Fibroblast of the aortic adventitia (primary cell): ENCODE measurements at regions not wholly inside any gene's neighbourhood (a gene's known extent, or its start where the extent isn't known, plus 50 kb on each side); places are given as distances from the start of the nearest gene placed in this dataset.
"Not testable (repeated sequence)": the region's sequence is repeated elsewhere in the genome, so short reads cannot be mapped to it uniquely, and the experiment has no call there.

ENCODE experiments used
- DNase-seq: peaks from one replicate; pipeline ENCODE4 v3.0.0-alpha.2; 2010; ENCODE audit warnings: low read depth
- H3K4me3 ChIP-seq: 2 replicates; pipeline ENCODE4 v1.5.1; 2011; ENCODE audit warnings: low read depth, mild to moderate bottlenecking, control low read depth, low read length, moderate library complexity
- TF ChIP-seq, protein P1 (sequence below): IDR thresholded peaks from 2 replicates; pipeline ENCODE4 v1.5.1; 2011; ENCODE audit warnings: mild to moderate bottlenecking, low read length, control low read depth, inconsistent platforms; ENCODE audit not compliant: insufficient read depth

DNA sequence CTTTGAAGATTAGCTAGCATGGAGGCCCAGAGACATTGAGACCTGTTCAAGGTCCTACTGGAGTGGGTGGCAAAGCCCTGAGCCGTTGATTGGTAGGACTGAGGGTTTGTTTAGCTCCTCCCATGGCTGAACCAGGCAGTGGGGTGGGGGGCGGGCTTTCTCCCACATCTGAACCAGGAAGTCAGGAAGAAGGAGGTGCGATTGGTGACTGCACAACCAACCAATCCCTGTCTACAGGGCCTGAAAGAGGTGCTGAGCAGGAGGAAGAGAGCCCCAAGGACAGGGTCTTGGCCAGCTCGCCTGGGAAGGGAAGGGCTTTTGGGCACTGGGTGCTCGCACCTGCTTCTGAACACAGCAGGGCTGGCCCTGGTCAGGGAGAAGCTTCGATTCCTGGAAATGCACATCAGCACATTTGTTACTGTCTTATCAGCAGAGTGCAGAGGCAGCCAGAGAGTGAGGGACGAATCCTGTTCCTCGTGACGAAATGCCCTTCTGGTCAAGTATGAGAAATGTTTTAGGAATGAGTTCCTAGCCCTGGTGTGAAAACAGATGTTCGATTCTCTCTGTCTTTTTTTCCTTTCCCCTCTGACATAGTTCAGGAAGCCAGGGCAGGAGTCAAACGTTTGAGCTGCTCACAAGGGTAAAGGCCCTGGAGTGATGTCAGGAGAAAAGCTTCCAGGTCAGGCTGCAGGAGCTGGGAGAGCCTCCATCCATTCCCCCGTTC lies 294.8 kb upstream of the KLF4 start:
- H3K4me3 ChIP-seq: no peak overlapping the region
- TF ChIP-seq, protein P1, sequence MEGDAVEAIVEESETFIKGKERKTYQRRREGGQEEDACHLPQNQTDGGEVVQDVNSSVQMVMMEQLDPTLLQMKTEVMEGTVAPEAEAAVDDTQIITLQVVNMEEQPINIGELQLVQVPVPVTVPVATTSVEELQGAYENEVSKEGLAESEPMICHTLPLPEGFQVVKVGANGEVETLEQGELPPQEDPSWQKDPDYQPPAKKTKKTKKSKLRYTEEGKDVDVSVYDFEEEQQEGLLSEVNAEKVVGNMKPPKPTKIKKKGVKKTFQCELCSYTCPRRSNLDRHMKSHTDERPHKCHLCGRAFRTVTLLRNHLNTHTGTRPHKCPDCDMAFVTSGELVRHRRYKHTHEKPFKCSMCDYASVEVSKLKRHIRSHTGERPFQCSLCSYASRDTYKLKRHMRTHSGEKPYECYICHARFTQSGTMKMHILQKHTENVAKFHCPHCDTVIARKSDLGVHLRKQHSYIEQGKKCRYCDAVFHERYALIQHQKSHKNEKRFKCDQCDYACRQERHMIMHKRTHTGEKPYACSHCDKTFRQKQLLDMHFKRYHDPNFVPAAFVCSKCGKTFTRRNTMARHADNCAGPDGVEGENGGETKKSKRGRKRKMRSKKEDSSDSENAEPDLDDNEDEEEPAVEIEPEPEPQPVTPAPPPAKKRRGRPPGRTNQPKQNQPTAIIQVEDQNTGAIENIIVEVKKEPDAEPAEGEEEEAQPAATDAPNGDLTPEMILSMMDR: no peak
- peak; percentile 92 for DNase-seq

DNA sequence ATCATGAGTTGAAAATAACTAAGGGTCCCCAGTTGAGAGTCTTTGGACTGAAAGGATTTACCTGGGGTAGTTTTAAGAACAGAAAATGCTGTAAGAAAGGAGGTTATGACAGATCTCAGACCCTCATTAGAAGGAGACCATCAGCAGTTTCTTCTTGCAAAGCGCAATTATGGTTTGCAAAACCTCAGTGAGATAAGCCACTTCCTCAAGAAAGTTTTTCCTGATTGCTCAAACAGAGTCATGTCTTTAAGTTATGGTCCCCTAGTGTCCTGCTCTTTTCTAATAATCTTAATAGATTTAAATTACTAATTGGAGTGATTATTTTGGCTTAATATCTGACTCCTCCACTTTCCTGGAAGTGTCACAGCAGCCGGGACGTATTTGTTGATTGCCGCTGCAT lies 293.2 kb upstream of the KLF4 start:
- TF ChIP-seq, protein P1: no peak
- DNase-seq: peak; percentile 16
- H3K4me3 ChIP-seq: no peak overlapping the region

DNA sequence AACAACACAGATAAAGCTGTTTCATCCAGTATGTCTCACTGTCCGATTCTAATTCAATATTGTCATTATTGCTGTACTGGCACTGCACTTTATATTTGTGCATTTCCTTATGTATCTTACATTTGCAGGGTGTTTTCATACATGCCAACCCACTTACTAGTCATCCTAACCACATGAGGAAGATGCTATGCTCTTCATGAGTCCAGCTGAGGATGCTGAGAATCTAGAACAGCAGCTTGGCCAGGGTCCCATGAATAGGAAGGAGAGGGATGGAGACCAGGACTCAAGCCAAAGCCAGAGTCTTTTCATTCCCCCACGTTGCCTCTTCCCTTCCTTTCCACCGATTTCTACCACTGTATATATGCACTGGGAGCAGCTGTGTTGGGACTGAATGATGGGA lies 292.8 kb upstream of the KLF4 start:
- peak; percentile 68 for DNase-seq
- no peak overlapping the region for H3K4me3 ChIP-seq
- TF ChIP-seq, protein P1: no peak

DNA sequence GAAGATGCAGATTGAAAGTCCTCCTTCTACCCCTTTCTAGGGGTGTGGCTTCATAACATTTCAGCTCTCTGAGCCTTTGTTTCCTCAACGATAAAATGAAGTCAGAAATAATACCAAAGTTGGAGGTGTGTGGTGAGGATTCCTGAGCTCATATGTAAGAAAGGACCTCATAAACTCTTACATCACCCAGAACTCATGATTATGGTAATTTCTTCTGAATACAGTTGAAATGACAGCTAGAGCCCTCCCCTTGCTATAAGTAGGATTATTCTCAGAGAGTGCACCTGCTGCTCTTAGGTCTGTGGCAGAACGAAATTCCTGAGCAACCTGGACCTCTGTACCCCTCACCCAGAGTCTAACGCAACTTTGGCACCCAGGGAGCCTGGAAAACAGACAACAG lies 291.4 kb upstream of the KLF4 start:
- DNase-seq: no peak
- H3K4me3 ChIP-seq: no peak overlapping the region
- TF ChIP-seq, protein P1: no peak

DNA sequence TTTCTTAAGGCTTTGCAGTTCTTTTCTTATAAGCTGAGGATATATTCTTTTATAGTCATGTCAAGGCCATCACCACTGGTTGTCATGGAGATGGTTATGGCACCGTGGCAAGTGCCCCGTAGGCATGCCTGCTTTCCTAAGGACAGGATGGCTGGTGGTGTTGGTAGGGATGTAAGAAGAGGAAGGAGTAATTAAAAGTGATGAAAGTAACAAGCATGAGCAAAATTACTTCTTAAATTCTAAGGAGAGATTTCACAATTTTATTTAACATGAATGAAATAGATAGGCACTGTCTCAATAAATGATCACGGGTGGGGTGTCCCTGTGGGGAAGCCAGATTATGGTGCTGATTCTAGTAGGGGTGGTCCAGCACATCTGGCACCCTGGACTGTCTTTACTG lies 290.2 kb upstream of the KLF4 start:
- H3K4me3 ChIP-seq: no peak overlapping the region
- DNase-seq: no peak
- TF ChIP-seq, protein P1: no peak

DNA sequence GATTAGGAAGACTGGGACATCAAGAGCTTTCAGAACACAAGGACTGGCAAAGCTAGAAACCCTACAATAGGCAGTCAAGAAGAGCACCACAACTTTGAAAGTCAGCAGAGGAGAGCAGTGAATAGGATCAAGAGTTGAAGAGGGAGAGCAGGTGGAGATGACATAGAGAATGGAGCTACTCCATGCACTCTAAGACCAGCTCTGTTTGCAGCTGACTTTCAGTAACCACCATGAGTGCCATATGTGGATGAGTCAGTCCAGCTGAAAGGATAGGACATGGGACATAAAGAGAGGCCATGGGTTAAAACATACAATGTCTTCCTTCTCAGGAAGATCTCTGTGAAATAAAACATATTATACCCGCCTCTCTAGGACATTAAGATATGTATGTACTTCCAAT lies 289.1 kb upstream of the KLF4 start:
- no peak for DNase-seq
- TF ChIP-seq, protein P1: no peak
- no peak overlapping the region for H3K4me3 ChIP-seq

DNA sequence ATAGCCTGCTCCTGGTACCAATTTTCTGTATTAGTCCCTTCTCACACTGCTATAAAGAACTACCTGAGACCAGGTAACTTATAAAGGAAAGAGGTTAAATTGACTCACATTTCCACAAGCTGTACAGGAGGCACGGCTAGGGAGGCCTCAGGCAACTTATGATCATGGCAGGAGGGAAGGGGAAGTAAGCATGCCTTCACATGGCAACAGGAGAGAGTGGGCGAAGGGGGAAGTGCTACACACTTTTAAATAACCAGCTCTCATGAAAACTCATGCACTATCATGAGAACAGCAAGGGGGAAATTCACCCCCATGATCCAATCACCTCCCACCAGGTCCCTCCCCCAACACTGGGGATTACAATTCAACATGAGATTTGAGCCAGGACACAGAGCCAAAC lies 284.5 kb upstream of the KLF4 start:
- not testable (repeated sequence) for DNase-seq

More for the DNA sequence above, 284.5 kb upstream of the KLF4 start:
- not testable (repeated sequence) for H3K4me3 ChIP-seq
